ENCODE measurements at regions not wholly inside any gene's neighbourhood (a gene's known extent, or its start where the extent isn't known, plus 50 kb on each side); places are given as distances from the start of the nearest gene placed in this dataset.

GRCh38 chr6:51339728-51340127 is 521.1 kb downstream of the TFAP2B start:
- H3K9ac ChIP-seq (ENCODE audit: control insufficient read depth, insufficient read depth, low read length), result no peak overlapping the region
- FAIRE-seq (no peak), ATAC-seq (no peak), DNase-seq (ENCODE audit: low read depth, low spot score) (no peak)
- no peak overlapping the region for H3K4me3 ChIP-seq
- ChIA-PET CTCF (interaction anchor here (1.9 kb wide), 1 partner anchor 11 kb away, joined by 6 read pairs; no protein-coding TSS in a partner anchor), POLR2A (interaction anchor here (0.5 kb wide), 1 partner anchor 97 kb away, joined by 3 read pairs; no protein-coding TSS in a partner anchor), RAD21 (ENCODE audit: unreplicated experiment) (no interaction called here), SMC1A (ENCODE audit: uncharacterized antibody, unreplicated experiment) (interaction anchor here (0.9 to 1.0 kb wide), 2 partner anchors 11 kb away, joined by 3 to 4 read pairs; no protein-coding TSS in a partner anchor)
- intact Hi-C loops (cut with micrococcal nuclease; ENCODE audit: unreplicated experiment), result no loop called here
- TF ChIP-seq NBN (IDR thresholded peaks at IDR 0.05), result no peak
- peak; percentile 72 for TF ChIP-seq ATF7 (IDR thresholded peaks at IDR 0.05; ENCODE audit: low read depth)
- no peaks in the 10 kb centered on the region for H3K27me3 ChIP-seq (replicated peaks in 1 of 2; ENCODE audit: control insufficient read depth in 2 of 2, insufficient read depth in 2 of 2, low read length in 1 of 2)
- H3K79me2 ChIP-seq (ENCODE audit: control insufficient read depth, insufficient read depth, low read length), result no peaks in the 10 kb centered on the region
- H3K9me3 ChIP-seq (replicated peaks; ENCODE audit: control insufficient read depth, insufficient read depth, low read length), result no peaks in the 10 kb centered on the region
- H3K36me3 ChIP-seq (ENCODE audit: control insufficient read depth in 2 of 2, insufficient read depth in 2 of 2, low read length in 1 of 2), result no peaks in the 10 kb centered on the region
- 2% methylated on average over 5 of the region's 5 CpGs for WGBS (ENCODE audit: insufficient coverage, insufficient replicate concordance, low lambda C conversion rate, missing lambda C conversion rate)
- BruUV-seq (replicated peaks), result no TSS peak
- no peak overlapping the region for H3K27ac ChIP-seq (ENCODE audit: control insufficient read depth, insufficient read depth)
- no peak overlapping the region for H2AFZ ChIP-seq (ENCODE audit: control insufficient read depth, low read depth, low read length)
- in situ Hi-C loops (cut with MboI), result no loop called here
- H3K4me1 ChIP-seq (ENCODE audit: control insufficient read depth, insufficient read depth, low read length), result no peaks in the 10 kb centered on the region
- H4K20me1 ChIP-seq (ENCODE audit: control insufficient read depth, insufficient read depth), result no peaks in the 10 kb centered on the region
- no peak overlapping the region for H3K4me2 ChIP-seq (ENCODE audit: control insufficient read depth, insufficient read depth)

- BruUV-seq (replicated peaks), result no TSS peak
- ChIA-PET POLR2A (no interaction called here), RAD21 (ENCODE audit: unreplicated experiment) (no interaction called here), SMC1A (ENCODE audit: uncharacterized antibody, unreplicated experiment) (no interaction called here), CTCF (no interaction called here)
- in situ Hi-C loops (cut with MboI) (no loop called here), intact Hi-C loops (cut with micrococcal nuclease; ENCODE audit: unreplicated experiment) (no loop called here)
- H3K36me3 ChIP-seq (ENCODE audit: control insufficient read depth in 2 of 2, insufficient read depth in 2 of 2, low read length in 1 of 2), result no peaks in the 10 kb centered on the region
- no peaks in the 10 kb centered on the region for H3K4me1 ChIP-seq (ENCODE audit: control insufficient read depth, insufficient read depth, low read length)
- H3K79me2 ChIP-seq (ENCODE audit: control insufficient read depth, insufficient read depth, low read length), result no peaks in the 10 kb centered on the region
- no peaks in the 10 kb centered on the region for H3K27me3 ChIP-seq (replicated peaks in 1 of 2; ENCODE audit: control insufficient read depth in 2 of 2, insufficient read depth in 2 of 2, low read length in 1 of 2)
- FAIRE-seq (no peak), DNase-seq (ENCODE audit: low read depth, low spot score) (no peak), ATAC-seq (no peak)
- 37% methylated on average over 6 of the region's 6 CpGs for WGBS (ENCODE audit: insufficient coverage, insufficient replicate concordance, low lambda C conversion rate, missing lambda C conversion rate)
- no peaks in the 10 kb centered on the region for H3K9me3 ChIP-seq (replicated peaks; ENCODE audit: control insufficient read depth, insufficient read depth, low read length)
- no peak overlapping the region for H3K4me2 ChIP-seq (ENCODE audit: control insufficient read depth, insufficient read depth)
- TF ChIP-seq MTA2 (IDR thresholded peaks at IDR 0.05; ENCODE audit: low read depth) (no peak), TCF7 (IDR thresholded peaks at IDR 0.05; ENCODE audit: borderline replicate concordance) (no peak), TBL1XR1 (IDR thresholded peaks at IDR 0.05; ENCODE audit: low read depth, low read length) (no peak), POU2F2 (IDR thresholded peaks at IDR 0.05; ENCODE audit: borderline replicate concordance, low read depth, low read length) (no peak), HDAC2 (IDR thresholded peaks at IDR 0.05) (no peak), ZNF274 (IDR thresholded peaks at IDR 0.05; ENCODE audit: insufficient read depth, insufficient read length) (no peak), NR2C1 (IDR thresholded peaks at IDR 0.05) (no peak), MYC (IDR thresholded peaks at IDR 0.05; ENCODE audit: insufficient read depth, insufficient read length, insufficient replicate concordance, low read length, severe bottlenecking) (no peak), TAF1 (IDR thresholded peaks at IDR 0.05; ENCODE audit: borderline replicate concordance, low read depth, low read length) (no peak)
- H4K20me1 ChIP-seq (ENCODE audit: control insufficient read depth, insufficient read depth), result no peaks in the 10 kb centered on the region
- no peak overlapping the region for H3K4me3 ChIP-seq
- H2AFZ ChIP-seq (ENCODE audit: control insufficient read depth, low read depth, low read length), result no peak overlapping the region
- H3K27ac ChIP-seq (ENCODE audit: control insufficient read depth, insufficient read depth), result no peak overlapping the region
- H3K9ac ChIP-seq (ENCODE audit: control insufficient read depth, insufficient read depth, low read length), result no peak overlapping the region
Observed at GRCh38 chr6:51342393-51342792, 523.7 kb downstream of the TFAP2B start.

Measured in GM12878 (cell line).